Esophagus muscularis mucosa (tissue), 4 donors: ENCODE measurements at regions not wholly inside any gene's neighbourhood (a gene's known extent, or its start where the extent isn't known, plus 50 kb on each side); places are given as distances from the start of the nearest gene placed in this dataset.

Experiments used
- DNase-seq: peaks from one replicate; pipeline ENCODE4 v3.0.0-alpha.2; 2017; ENCODE audit errors: extremely low spot score
- H3K27ac ChIP-seq, 4 donors: fragments of 200-600 bp; sonication (generic); replicated peaks in 1 of 4; 1 replicate in 3 of 4; 2 replicates in 1 of 4; pipeline ENCODE4 v1.5.1; 2016 to 2019; ENCODE audit warnings: mild to moderate bottlenecking in 1 of 4
- H3K27me3 ChIP-seq, 4 donors: fragments of 200-600 bp; sonication (generic); one replicate each; pipeline versions ENCODE4 v1.5.1 to v1.6.0; 2016 to 2019
- H3K36me3 ChIP-seq, 4 donors: fragments of 200-600 bp; sonication (generic); one replicate each; pipeline ENCODE4 v1.5.1; 2016 to 2019
- H3K4me1 ChIP-seq, 4 donors: fragments of 200-600 bp; sonication (generic); one replicate each; pipeline ENCODE4 v1.5.1; 2016 to 2019
- H3K4me3 ChIP-seq, 4 donors: fragments of 200-600 bp; sonication (generic); 1 replicate in 2 of 4; 2 replicates in 2 of 4; pipeline ENCODE4 v1.5.1; 2016 to 2019; ENCODE audit warnings: mild to moderate bottlenecking in 4 of 4, moderate library complexity in 1 of 4
- H3K9me3 ChIP-seq, 4 donors: fragments of 200-600 bp; sonication (generic); 1 replicate in 3 of 4; 2 replicates in 1 of 4; pipeline ENCODE4 v1.5.1; 2016 to 2019
- EP300 ChIP-seq: sonication (generic); formaldehyde crosslinking; IDR thresholded peaks from one replicate; pipeline ENCODE4 v1.6.1; 2017; ENCODE audit warnings: antibody characterized with exemption
- POLR2A ChIP-seq: fragments of 450-650 bp; IDR thresholded peaks from one replicate; pipeline ENCODE4 v1.6.1; 2017; ENCODE audit warnings: antibody characterized with exemption, moderate library complexity, mild to moderate bottlenecking, low read depth
- POLR2AphosphoS5 ChIP-seq, 2 donors: sonication (generic); formaldehyde crosslinking; IDR thresholded peaks; one replicate each; pipeline ENCODE4 v1.6.1; 2017; ENCODE audit warnings: antibody characterized with exemption in 2 of 2
- WGBS: methylation state at CpG from one replicate; pipeline ENCODE4 v1.1.5; 2018; 5-methylcytosine and 5-hydroxymethylcytosine counted together
- intact Hi-C: fragments of 100-400 bp; cut with DNase I; formaldehyde crosslinking; loops from one replicate; pipeline ENCODE4 v1.15.1; 2023
- TF ChIP-seq, protein P1 (sequence below), 3 experiments: fragments of 200-600 bp in 2 of 3; fragments of 450-650 bp in 1 of 3; sonication (generic) in 2 of 3; IDR thresholded peaks; one replicate each; pipeline ENCODE4 v1.5.1; 2017 to 2019; ENCODE audit warnings: antibody characterized with exemption in 3 of 3, mild to moderate bottlenecking in 2 of 3, moderate library complexity in 1 of 3

DNA sequence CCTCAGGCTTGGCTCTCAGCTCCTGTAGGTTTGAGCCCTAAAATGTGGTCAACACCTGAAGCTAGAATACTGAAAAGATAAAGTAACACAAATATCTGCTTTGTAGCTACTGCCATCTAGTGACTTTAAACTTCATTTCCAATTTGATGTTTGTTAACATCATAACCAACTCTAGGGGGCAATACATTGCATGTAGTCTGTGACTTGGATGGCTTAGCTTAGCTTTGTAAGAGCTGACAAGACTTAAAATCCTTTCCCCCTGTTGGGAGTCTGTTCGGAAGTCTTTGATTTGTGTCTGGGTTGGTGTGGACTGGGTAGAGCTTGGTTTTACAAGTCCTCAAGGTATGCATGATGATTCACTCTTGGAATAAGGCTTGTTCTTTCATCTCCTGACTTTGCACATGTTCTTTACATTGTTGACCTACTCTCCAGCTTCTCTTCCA is 51.7 kb downstream of the SCN11A start:
- intact Hi-C loops: no loop called here
- Histone ChIP-seq H3K36me3 (no peaks in the 10 kb centered on the region), H3K9me3 (no peaks in the 10 kb centered on the region), H3K27ac (no peak overlapping the region), H3K4me3 (no peak overlapping the region), H3K27me3 (peaks cover 0 to 5% (median 0%) of the 10 kb centered on the region in 4 donors), H3K4me1 (no peaks in the 10 kb centered on the region)
- 38% methylated on average over 1 of the region's 1 CpG for WGBS
- peak; percentile 42 for DNase-seq
- TF ChIP-seq POLR2A: no peak
- TF ChIP-seq, protein P1, sequence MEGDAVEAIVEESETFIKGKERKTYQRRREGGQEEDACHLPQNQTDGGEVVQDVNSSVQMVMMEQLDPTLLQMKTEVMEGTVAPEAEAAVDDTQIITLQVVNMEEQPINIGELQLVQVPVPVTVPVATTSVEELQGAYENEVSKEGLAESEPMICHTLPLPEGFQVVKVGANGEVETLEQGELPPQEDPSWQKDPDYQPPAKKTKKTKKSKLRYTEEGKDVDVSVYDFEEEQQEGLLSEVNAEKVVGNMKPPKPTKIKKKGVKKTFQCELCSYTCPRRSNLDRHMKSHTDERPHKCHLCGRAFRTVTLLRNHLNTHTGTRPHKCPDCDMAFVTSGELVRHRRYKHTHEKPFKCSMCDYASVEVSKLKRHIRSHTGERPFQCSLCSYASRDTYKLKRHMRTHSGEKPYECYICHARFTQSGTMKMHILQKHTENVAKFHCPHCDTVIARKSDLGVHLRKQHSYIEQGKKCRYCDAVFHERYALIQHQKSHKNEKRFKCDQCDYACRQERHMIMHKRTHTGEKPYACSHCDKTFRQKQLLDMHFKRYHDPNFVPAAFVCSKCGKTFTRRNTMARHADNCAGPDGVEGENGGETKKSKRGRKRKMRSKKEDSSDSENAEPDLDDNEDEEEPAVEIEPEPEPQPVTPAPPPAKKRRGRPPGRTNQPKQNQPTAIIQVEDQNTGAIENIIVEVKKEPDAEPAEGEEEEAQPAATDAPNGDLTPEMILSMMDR (IDR thresholded peaks at IDR 0.05): peak; percentile 34 to 36 (median 35)

DNA sequence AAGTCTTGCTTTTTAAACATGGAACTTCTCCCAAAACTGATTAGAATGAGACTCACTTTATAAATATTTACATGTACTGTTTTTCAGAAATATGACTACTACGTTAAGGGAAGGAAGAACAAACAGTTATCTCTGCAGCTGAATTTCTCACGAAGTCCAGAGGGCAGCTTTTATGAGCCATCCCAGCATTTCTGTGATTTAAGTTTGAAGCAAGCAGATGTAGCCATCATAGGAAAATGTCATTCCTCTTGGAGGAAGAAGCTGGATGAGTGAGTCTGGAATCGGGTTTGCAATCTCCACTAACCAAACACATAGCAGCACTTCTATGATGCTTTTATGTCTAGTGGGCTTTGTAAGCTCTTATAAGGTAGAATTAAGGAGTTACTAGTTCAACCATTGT is 53.7 kb downstream of the SCN11A start:
- no peak overlapping the region for H3K4me3 ChIP-seq
- no peak for DNase-seq
- peaks cover 0 to 5% (median 0%) of the 10 kb centered on the region in 4 donors for H3K27me3 ChIP-seq
- no peaks in the 10 kb centered on the region for H3K9me3 ChIP-seq
- whole genome bisulfite sequencing: 75% methylated on average over 3 of the region's 3 CpGs
- intact Hi-C loops: no loop called here
- H3K27ac ChIP-seq: no peak overlapping the region
- no peaks in the 10 kb centered on the region for H3K4me1 ChIP-seq
- TF ChIP-seq POLR2AphosphoS5 (IDR thresholded peaks at IDR 0.05): no peak
- TF ChIP-seq POLR2A: no peak
- TF ChIP-seq, protein P1 (IDR thresholded peaks at IDR 0.05): no peak
- no peak for TF ChIP-seq EP300
- H3K36me3 ChIP-seq: no peaks in the 10 kb centered on the region

DNA sequence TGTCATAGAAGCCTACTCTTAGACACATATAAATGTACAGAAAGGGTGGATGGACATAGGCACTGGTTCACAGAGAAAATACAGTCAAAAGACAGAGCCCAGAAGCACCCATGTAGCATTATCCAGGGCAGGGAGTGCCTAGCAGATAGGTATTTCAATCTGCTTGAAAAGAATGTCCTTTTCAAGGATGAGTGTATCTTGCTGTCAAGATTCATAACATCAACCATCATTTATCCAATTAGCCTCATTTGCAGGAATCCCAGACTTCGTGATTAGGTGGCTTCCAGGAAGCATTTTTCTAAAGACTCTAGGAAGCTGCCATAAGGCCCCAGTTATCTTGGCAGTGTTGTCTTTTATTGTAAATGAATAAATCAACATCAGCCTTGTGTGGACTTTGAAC is 55.6 kb downstream of the SCN11A start:
- Histone ChIP-seq H3K27ac (no peak overlapping the region), H3K4me3 (no peak overlapping the region), H3K36me3 (no peaks in the 10 kb centered on the region), H3K4me1 (no peaks in the 10 kb centered on the region), H3K27me3 (peaks cover 0 to 7% (median 0%) of the 10 kb centered on the region in 4 donors), H3K9me3 (no peaks in the 10 kb centered on the region)
- DNase-seq: no peak
- 81% methylated on average over 1 of the region's 1 CpG for WGBS
- no peak for TF ChIP-seq POLR2AphosphoS5 (IDR thresholded peaks at IDR 0.05)
- TF ChIP-seq POLR2A: no peak
- TF ChIP-seq EP300: no peak
- TF ChIP-seq, protein P1 (IDR thresholded peaks at IDR 0.05): no peak
- intact Hi-C loops: no loop called here

DNA sequence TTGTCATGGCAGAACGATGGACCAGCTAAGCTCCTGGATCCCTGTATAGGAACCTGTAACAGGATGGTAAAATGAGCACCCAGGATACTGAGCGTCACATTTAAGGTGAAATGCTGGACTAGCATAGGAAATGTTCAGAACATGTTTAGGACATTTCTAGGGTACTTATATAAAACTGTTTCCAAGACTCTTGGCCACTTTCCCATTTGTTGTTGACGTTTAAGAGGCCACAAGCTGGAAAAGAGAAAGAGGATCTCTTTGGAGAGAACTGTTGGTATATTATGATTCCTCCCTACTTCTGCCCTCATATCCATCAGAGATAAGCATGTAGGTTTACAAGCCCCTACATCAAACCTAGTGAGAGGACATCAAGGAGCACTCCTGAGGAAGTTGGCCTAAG is 57.5 kb downstream of the SCN11A start:
- H3K27me3 ChIP-seq: peaks cover 0 to 8% (median 0%) of the 10 kb centered on the region in 4 donors
- intact Hi-C loops: no loop called here
- no peak for TF ChIP-seq POLR2AphosphoS5 (IDR thresholded peaks at IDR 0.05)
- TF ChIP-seq EP300: no peak
- no peak for TF ChIP-seq POLR2A
- TF ChIP-seq, protein P1 (IDR thresholded peaks at IDR 0.05): no peak
- no peaks in the 10 kb centered on the region for H3K4me1 ChIP-seq
- DNase-seq: no peak
- H3K27ac ChIP-seq: no peak overlapping the region
- WGBS: 67% methylated on average over 3 of the region's 3 CpGs
- no peaks in the 10 kb centered on the region for H3K9me3 ChIP-seq
- no peaks in the 10 kb centered on the region for H3K36me3 ChIP-seq
- H3K4me3 ChIP-seq: no peak overlapping the region

DNA sequence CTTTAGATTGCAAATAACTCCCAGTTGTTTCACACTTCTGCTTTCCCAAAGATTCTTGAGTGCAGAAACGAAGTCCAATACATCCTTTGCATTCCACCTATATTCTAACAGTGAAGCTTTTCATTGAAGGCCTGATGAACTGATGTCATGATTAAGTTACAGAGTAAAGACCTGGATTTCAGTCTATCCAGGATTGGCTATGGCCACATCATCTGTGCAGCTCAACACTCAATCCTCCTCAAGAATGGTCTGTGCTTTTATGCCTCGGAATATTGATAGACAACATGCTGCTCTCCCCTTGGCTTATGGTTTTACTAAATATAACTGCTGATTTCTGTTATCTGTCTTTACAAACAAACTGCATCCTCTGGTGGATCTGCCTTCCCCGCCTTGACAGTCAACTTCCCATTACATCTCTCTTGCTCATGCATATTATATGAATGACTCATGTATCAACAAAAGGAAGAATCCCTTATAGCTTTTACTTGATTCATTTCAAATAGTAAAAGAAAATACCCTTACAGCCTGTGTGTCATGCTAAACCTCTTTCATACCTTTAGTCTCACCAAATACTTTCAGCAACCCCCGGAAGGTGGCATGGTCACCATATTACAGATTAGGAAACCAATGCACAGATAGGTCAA is 59.5 kb downstream of the SCN11A start:
- peaks cover 0 to 12% (median 0%) of the 10 kb centered on the region in 4 donors for H3K27me3 ChIP-seq
- no peak overlapping the region for H3K4me3 ChIP-seq
- no peak overlapping the region for H3K27ac ChIP-seq
- no peaks in the 10 kb centered on the region for H3K36me3 ChIP-seq
- H3K4me1 ChIP-seq: no peaks in the 10 kb centered on the region
- intact Hi-C loops: no loop called here
- H3K9me3 ChIP-seq: no peaks in the 10 kb centered on the region
- DNase-seq: no peak
- WGBS: 82% methylated on average over 4 of the region's 4 CpGs
- TF ChIP-seq POLR2A (no peak), EP300 (no peak), POLR2AphosphoS5 (IDR thresholded peaks at IDR 0.05) (no peak)
- TF ChIP-seq, protein P1 (IDR thresholded peaks at IDR 0.05): no peak
